Left lung (tissue), 4 donors: ENCODE measurements at regions not wholly inside any gene's neighbourhood (a gene's known extent, or its start where the extent isn't known, plus 50 kb on each side); places are given as distances from the start of the nearest gene placed in this dataset.

Experiments
- ATAC-seq: fragments of 200-7000 bp; cut with Tn5 transposase; one replicate; pipeline ENCODE4 v1.9.1; 2020; ENCODE audit warnings: moderate library complexity
- DNase-seq, 4 donors: peaks; one replicate each; pipeline ENCODE4 v3.0.0-alpha.2; 2013 to 2020
- H3K27ac ChIP-seq, 2 donors: fragments of 200-600 bp; sonication (generic) in 1 of 2; one replicate each; pipeline versions ENCODE4 v1.5.0 to v1.8.0; 2020 to 2021
- H3K27me3 ChIP-seq, 2 donors: fragments of 200-600 bp; sonication (generic) in 1 of 2; one replicate each; pipeline versions ENCODE4 v1.5.0 to v1.8.0; 2020 to 2021
- H3K36me3 ChIP-seq, 2 donors: fragments of 200-600 bp; sonication (generic) in 1 of 2; one replicate each; pipeline versions ENCODE4 v1.5.0 to v1.8.0; 2020 to 2021
- H3K4me1 ChIP-seq, 2 donors: fragments of 200-600 bp; one replicate each; pipeline ENCODE4 v1.8.0; 2021
- H3K4me3 ChIP-seq, 2 donors: fragments of 200-600 bp; sonication (generic) in 1 of 2; one replicate each; pipeline versions ENCODE4 v1.5.0 to v1.8.0; 2020 to 2021; ENCODE audit warnings: mild to moderate bottlenecking in 1 of 2
- H3K9me3 ChIP-seq, 2 donors: fragments of 200-600 bp; sonication (generic) in 1 of 2; one replicate each; pipeline versions ENCODE4 v1.5.0 to v1.8.0; 2020 to 2021
- CTCF ChIP-seq, 2 donors: fragments of 200-600 bp; sonication (generic) in 1 of 2; IDR thresholded peaks; one replicate each; pipeline versions ENCODE4 v1.5.0 to v1.8.0; 2021; ENCODE audit warnings: antibody characterized with exemption in 2 of 2
- intact Hi-C, 2 donors: fragments of 100-400 bp; cut with DNase I; formaldehyde crosslinking; loops; one replicate each; pipeline versions ENCODE4 v1.11.2 to v1.14.2; 2022
- donor health status: DM: no; HTN: yes; CAD: no.
- donor health status: DM: no; HTN: no; CAD: no.

DNA sequence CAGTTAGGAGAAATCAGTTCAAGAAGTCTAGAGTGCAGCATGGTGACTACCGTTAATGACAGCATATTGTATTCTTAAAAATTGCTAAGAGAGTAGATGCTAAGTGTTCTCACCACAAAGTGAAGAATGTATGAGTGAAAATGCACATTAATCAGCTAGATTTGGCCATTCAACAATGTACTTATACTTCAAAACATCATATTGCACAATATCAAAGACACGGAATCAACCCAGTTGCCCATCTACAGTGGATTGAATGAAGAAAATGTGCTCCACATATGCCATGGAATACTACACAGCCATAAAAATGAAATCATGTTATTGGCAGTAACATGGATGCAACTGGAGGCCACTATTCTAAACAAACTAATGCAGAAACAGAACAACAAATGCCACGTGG, 119.9 kb upstream of the NDN start:
- ATAC-seq = no peak
- no peaks in the 10 kb centered on the region for H3K4me1 ChIP-seq
- H3K4me3 ChIP-seq = no peak overlapping the region
- no peak for DNase-seq
- intact Hi-C loops = no loop called here
- H3K36me3 ChIP-seq = no peaks in the 10 kb centered on the region
- peaks cover 0 to 9% of the 10 kb centered on the region in 2 donors for H3K9me3 ChIP-seq
- no peak overlapping the region for H3K27ac ChIP-seq
- no peaks in the 10 kb centered on the region for H3K27me3 ChIP-seq
- TF ChIP-seq CTCF (IDR thresholded peaks at IDR 0.05) = no peak

- Histone ChIP-seq H3K27ac (no peak overlapping the region), H3K27me3 (no peaks in the 10 kb centered on the region), H3K36me3 (no peaks in the 10 kb centered on the region), H3K4me1 (no peaks in the 10 kb centered on the region), H3K9me3 (peaks cover 0 to 8% of the 10 kb centered on the region in 2 donors), H3K4me3 (no peak overlapping the region)
- no peak for TF ChIP-seq CTCF (IDR thresholded peaks at IDR 0.05)
- DNase-seq (no peak), ATAC-seq (no peak)
- intact Hi-C loops = no loop called here
These were observed 136.4 kb upstream of the NDN start for GRCh38 chr15:23823508-23823907.

DNA sequence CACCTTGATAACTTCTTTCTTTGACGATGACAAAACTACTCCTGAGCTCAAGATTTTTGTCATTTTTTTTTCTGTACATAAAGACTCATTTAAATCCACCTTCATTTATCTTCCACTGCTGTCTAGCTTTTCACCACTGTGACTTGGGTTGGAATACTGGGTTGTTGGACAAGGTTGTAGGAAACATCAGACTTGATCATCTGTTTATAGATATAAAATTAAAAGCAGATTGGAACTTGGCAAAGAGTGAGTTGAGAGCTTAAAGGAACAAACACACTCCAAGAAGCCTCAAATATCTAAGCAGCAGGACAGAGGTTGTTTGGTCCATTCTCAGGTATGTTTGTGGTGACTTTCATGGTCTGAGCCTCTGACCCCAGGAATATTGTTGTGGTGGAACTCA, 141.7 kb upstream of the NDN start:
- intact Hi-C loops = no loop called here
- no peak for TF ChIP-seq CTCF (IDR thresholded peaks at IDR 0.05)
- no peak overlapping the region for H3K4me3 ChIP-seq
- peaks cover 0 to 1% of the 10 kb centered on the region in 2 donors for H3K9me3 ChIP-seq
- no peak for ATAC-seq
- H3K36me3 ChIP-seq = no peaks in the 10 kb centered on the region
- no peaks in the 10 kb centered on the region for H3K4me1 ChIP-seq
- H3K27me3 ChIP-seq = no peaks in the 10 kb centered on the region
- H3K27ac ChIP-seq = no peak overlapping the region
- no peak for DNase-seq

DNA sequence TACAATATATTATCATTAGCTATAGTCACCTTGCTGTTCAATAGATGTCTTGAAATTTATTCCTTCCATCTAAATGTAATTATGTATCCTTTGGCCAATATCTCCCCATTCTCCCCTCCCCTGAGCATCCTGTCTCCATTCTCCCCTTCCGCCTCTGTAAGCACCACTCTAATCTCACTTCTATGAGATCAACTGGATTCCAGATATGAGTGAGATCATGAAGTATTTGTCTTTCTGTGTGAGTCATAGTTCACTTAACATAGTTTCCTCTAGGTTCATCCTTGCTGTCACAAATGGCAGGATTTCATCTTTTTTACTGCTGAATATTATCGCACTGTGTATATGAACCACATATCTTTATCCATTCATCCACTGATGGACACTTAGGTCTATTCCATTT, 148.8 kb upstream of the NDN start:
- intact Hi-C loops = no loop called here
- ATAC-seq (no peak), DNase-seq (no peak)
- no peak overlapping the region for H3K4me3 ChIP-seq
- no peak for TF ChIP-seq CTCF (IDR thresholded peaks at IDR 0.05)
- peaks cover 0 to 6% of the 10 kb centered on the region in 2 donors for H3K9me3 ChIP-seq
- no peaks in the 10 kb centered on the region for H3K27me3 ChIP-seq
- H3K36me3 ChIP-seq = no peaks in the 10 kb centered on the region
- no peak overlapping the region for H3K27ac ChIP-seq
- no peaks in the 10 kb centered on the region for H3K4me1 ChIP-seq

DNA sequence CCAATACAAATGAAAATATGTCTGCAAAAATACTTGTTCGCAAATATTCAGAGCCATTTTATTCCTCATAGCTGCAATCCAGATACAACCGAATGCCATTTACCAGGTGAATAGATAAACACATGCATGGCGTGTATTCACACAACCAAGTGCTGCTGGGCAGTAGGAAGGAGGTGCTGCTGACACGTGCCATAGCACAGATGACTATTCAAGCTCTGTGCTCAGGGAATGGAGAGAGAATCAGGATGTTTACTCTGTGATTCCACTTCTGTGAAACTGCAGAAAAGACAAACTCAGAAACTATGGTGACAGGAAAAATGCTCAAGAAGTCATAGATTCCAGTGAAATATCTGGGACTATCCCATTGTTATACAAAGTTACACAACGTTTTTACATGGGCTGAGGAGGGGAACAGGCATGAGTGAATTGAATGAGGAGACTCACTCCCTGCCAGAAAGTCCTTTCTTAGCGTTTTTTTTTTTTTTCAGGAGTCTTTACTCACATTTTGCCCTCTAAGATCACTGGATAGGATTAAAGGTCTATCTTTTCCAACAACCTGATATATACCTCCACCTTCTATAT, 152.9 kb upstream of the NDN start:
- H3K36me3 ChIP-seq = no peaks in the 10 kb centered on the region
- H3K4me1 ChIP-seq = no peaks in the 10 kb centered on the region
- H3K27me3 ChIP-seq = no peaks in the 10 kb centered on the region
- peaks cover 0 to 5% of the 10 kb centered on the region in 2 donors for H3K9me3 ChIP-seq
- H3K27ac ChIP-seq = no peak overlapping the region
- DNase-seq = no peak
- ATAC-seq = no peak
- no peak for TF ChIP-seq CTCF (IDR thresholded peaks at IDR 0.05)
- intact Hi-C loops = no loop called here
- H3K4me3 ChIP-seq = no peak overlapping the region
